GM19397 (cell line): ENCODE measurements at regions not wholly inside any gene's neighbourhood (a gene's known extent, or its start where the extent isn't known, plus 50 kb on each side); places are given as distances from the start of the nearest gene placed in this dataset.

ENCODE experiments used
- ATAC-seq: cut with Tn5 transposase; IDR thresholded peaks from one replicate; pipeline ENCODE4 v1.9.1; 2021; ENCODE audit warnings: mild to moderate bottlenecking, moderate library complexity; ENCODE audit not compliant: unreplicated experiment

DNA sequence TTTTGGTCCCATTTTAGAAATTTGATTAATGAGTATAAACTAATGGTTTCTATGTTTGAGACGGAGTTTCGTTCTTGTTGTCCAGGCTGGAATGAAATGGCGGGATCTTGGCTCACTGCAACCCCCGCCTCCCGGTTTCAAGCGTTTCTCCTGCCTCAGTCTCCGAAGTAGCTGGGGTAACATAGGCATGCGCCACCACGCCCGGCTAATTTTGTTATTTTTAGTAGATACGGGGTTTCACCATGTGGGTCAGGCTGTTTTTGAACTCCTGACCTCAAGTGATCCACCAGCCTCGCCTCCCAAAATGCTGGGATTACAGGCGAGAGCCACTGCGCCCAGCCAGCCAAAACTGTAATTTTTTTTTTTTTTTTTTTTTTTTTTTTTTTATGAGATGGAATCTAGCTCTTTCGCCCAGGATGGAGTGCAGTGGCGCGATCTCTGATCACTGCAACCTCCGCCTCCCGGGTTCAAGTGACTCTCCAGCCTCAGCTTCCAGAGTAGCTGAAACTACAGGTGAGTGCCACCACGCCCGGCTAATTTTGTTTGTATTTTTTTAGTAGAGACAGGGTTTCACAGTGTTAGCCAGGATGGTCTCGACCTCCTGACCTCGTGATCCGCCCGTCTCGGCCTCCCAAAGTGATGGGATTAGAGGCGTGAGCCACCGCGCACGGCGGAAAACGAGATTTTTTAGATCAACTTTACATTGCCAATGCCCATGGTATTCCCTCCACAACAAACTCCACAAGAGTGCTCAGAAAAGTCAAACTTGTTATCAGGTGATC lies 127.8 kb downstream of the HFE start:
- no peak for ATAC-seq

DNA sequence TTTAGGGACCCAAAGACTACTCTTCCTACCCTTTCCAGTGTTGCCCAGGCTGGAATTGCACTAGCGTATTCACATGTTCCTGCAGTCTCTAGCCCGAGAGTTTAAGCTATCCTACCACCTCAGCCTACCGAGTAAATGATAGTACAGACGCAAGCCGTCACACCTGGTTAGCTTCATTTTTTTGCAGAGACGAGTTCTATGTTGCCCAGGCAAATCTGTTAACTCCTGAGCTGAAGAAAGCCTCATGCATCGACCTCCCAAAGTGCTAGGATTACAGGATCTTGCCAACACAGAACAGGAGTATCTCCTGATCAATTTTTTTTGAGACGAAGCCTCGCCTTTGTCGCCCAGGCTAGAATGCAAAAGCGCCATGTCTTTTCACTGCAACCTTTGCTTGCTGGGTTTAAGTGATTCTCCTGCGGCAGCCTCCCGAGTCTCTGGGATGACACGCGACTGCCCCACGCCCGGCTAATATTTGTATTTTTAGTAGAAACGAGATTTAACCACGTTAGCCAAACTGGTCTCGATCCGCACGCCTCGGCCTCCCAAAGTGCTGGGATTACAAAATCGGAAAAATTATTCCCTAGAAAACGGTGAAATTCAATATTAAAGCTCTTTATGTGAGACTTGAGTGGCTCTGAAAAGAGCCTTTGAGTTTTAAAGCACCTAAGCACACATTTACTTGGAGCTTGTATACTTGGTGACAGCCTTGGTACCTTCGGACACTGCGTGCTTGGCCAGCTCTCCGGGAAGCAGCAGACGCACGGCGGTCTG lies 128.5 kb downstream of the HFE start:
- no peak for ATAC-seq

GRCh38 chr6:26216359-26216885 lies 129.2 kb downstream of the HFE start:
- peak; percentile 69 for ATAC-seq

- peak; percentile 42 for ATAC-seq
These were observed 129.9 kb downstream of the HFE start for GRCh38 chr6:26216886-26217713.

DNA sequence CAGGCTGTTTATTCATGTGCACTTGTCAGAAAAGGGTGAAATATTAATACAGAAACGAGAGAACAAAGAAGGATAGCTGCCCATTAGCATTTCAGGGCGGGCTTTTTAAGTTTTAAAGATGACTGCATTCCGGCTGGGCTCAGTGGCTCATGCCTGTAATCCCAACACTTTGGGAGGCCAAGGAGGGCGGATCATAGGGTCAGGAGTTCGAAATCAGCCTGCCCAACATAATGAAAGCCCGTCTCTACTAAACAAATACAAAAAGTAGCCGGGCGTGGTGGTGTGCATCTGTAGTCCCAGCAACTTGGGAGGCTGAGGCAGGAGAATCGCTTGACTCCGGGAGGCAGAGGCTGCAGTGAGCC lies 130.5 kb downstream of the HFE start:
- ATAC-seq, result no peak

DNA sequence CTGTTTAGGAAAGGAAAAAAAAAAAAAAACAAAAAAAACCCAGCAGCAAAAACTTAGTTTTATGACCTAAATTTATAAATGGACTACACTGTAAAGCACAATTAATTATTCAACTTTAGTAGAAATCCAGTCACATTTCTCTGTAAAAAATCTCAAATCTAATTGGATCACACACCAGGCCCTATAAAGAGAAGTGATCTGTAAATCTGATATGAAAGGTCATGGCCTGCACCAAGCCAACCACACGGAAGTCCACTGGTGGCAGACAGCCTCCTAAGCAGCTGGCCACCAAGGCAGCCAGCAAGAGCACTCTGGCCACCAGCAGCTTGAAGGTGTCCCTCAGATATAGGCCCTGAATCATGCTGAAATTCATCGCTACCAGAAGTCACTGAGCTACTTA lies 131.6 kb downstream of the HFE start:
- no peak for ATAC-seq

GRCh38 chr6:26220145-26220970 lies 133.1 kb downstream of the HFE start:
- ATAC-seq, result no peak

DNA sequence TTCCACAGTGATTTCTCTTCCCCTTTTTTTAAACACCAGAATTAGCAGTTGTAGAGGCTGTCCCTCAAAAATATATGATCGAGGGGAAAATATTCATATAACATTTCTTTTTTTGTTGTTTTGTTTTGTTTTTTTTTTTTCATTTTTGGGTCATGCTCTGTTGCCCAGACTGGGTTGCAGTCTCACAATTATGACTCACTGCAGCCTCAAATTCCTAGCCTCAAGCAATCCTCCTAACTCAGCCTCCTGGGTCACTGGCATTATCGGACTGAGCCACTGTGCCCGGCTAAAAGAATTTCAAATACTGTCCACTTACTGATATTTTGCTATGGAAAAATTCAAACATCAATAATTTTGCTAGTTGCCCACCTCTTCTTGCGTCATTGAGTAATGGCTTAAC lies 134.0 kb downstream of the HFE start:
- ATAC-seq, result no peak

- ATAC-seq, result no peak
These were observed 135.3 kb downstream of the HFE start for GRCh38 chr6:26222571-26222970.

GRCh38 chr6:26223228-26223627 lies 136.0 kb downstream of the HFE start:
- ATAC-seq, result peak; percentile 8

DNA sequence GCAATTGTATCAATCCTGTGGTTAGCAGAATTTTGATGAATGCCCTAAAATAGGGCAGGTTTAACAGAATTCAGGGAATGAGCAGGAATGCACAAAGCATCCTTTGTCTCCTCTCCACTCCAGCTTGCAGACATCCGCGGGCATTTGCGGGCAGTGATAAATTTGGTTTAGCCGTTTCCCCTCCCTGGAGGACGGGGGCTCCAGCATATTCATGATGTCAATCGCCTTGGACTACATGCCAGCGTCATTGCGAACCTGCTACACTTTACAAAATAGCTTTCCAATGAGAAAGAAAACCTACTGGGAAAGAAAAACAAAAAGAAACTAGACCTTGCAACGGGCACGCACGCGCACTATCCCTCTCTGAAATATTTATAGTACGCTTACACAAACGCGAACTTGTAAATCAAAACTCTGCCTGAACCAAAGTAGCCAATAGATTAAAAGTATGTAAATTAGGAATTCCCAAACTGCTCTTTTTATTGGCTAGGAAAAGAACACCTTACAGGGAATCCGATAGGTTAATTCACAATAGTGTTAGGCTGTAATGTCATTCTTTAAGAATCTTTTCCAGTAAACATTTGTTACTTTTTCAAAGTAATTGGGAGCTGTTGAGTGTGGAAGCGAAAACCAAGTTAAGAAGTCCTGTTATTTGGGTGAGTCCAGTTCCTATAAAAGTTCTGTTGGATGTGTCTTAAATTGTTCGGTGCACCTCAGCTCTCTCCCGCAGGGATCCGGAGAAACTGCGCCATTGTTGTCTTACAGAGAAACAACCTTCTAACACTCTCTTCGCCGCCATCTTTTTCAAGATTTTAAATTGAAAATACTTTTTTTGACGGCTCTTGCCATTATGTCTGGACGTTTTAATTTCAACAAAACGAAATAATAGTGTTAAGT lies 136.7 kb downstream of the HFE start:
- ATAC-seq, result peak; percentile 66

DNA sequence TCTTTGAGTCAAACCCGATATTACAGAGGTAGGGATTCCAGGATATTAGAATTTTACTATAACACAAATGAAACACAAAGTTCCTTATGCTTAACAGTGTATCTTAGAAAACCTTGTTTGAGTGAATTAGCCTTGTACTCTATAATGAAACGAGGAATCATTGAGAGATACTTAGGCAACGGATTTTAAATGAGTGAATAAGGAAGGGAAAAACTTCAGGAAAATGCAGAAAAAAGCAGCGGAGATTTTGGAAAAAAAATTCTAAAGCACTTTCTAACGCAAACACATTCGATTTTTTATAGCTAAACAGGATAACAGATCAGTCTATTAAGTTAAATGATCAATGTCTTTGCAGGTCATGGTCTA lies 137.3 kb downstream of the HFE start:
- no peak for ATAC-seq

GRCh38 chr6:26224940-26225847 lies 138.0 kb downstream of the HFE start:
- ATAC-seq, result no peak

DNA sequence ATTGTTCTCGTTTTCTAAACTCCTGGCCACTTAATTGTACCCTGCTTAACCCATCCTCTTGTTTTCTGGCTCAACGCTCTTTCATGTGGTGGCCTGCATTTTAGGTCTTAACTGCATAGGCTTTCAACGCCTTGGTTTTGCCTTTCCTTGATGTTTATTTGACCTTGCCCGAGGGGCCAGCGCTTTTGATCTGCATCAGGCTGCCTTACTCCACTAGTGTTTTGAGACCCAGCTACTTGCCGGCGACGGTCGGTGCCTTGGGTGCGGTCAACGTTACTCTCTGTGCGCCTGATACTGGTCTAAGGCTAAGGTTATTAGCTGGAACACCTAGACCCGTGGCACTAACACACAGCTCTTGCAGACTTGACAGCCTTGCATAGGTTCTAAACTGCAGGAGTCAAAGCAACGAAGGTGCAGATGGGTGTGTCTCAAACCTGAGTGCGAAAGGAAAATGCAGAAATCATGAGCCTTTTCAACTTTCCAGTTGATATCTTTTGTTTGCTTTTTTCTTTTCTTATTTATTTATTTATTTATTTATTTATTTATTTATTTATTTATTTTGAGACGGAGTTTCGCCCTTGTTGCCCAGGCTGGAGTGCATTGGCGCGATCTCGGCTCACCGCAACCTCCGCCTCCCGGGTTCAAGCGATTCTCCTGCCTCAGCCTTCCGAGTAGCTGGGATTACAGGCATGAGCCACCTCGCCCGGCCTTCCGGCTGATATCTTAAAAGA lies 138.8 kb downstream of the HFE start:
- ATAC-seq, result no peak

DNA sequence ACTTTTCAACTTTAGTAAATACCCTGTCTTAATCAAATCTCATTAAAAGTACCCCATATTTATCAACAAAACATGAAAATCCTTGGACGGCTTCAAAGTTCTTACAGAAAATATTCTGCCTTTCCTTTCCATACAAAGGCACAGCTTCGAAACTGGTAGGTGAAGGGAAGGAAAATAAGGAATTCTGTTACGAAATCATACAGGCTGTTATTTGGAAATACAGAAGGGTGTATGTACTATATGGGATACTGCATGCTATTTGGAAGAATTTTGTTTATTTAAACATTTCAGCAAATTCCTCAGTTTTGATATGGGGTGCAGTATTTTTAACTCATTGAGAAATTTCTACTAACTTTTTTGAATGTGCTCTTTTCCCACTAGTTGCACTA lies 138.4 kb upstream of the BTN3A2 start:
- no peak for ATAC-seq

GRCh38 chr6:26230351-26230750 lies 134.6 kb upstream of the BTN3A2 start:
- no peak for ATAC-seq

- ATAC-seq, result no peak
These were observed 133.9 kb upstream of the BTN3A2 start for GRCh38 chr6:26231006-26231587.
